ENCODE measurements at regions not wholly inside any gene's neighbourhood (a gene's known extent, or its start where the extent isn't known, plus 50 kb on each side); places are given as distances from the start of the nearest gene placed in this dataset.

DNA sequence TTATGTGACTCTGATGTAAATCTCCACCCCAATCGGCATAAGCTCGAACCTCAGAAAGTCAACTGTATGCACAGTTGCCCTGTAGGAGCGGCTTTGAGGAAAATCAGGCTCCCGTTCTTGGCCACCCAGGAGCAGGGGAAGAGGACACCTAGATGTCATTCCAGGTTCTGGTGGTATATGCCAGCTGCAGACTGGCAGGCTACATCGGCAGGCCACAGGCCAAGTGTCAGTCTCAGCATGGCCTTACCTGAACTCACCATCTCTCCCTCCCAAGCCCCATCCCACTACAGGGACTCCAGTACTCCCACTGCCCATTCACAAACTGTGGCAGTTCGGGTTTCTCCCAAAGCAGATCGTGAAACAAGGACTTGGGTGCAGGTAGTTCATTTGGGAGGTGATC, 428.1 kb downstream of the BCOR start:
- TF ChIP-seq ZNF184 (tag by site-specific recombination; IDR thresholded peaks at IDR 0.05) (no peak), ZNF664 (tag by site-specific recombination; IDR thresholded peaks at IDR 0.05) (no peak), KLF1 (tag by site-specific recombination; IDR thresholded peaks at IDR 0.05) (no peak), PRDM2 (tag by site-specific recombination; IDR thresholded peaks at IDR 0.05; ENCODE audit: borderline replicate concordance) (no peak)
- TF ChIP-seq, protein P1, sequence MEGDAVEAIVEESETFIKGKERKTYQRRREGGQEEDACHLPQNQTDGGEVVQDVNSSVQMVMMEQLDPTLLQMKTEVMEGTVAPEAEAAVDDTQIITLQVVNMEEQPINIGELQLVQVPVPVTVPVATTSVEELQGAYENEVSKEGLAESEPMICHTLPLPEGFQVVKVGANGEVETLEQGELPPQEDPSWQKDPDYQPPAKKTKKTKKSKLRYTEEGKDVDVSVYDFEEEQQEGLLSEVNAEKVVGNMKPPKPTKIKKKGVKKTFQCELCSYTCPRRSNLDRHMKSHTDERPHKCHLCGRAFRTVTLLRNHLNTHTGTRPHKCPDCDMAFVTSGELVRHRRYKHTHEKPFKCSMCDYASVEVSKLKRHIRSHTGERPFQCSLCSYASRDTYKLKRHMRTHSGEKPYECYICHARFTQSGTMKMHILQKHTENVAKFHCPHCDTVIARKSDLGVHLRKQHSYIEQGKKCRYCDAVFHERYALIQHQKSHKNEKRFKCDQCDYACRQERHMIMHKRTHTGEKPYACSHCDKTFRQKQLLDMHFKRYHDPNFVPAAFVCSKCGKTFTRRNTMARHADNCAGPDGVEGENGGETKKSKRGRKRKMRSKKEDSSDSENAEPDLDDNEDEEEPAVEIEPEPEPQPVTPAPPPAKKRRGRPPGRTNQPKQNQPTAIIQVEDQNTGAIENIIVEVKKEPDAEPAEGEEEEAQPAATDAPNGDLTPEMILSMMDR (tag by site-specific recombination; IDR thresholded peaks at IDR 0.05) = no peak
- TF ChIP-seq, protein P2, sequence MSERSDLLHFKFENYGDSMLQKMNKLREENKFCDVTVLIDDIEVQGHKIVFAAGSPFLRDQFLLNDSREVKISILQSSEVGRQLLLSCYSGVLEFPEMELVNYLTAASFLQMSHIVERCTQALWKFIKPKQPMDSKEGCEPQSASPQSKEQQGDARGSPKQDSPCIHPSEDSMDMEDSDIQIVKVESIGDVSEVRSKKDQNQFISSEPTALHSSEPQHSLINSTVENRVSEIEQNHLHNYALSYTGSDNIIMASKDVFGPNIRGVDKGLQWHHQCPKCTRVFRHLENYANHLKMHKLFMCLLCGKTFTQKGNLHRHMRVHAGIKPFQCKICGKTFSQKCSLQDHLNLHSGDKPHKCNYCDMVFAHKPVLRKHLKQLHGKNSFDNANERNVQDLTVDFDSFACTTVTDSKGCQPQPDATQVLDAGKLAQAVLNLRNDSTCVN (tag by site-specific recombination; optimal IDR thresholded peaks at IDR 0.05) = no peak
- TF ChIP-seq, protein P3, sequence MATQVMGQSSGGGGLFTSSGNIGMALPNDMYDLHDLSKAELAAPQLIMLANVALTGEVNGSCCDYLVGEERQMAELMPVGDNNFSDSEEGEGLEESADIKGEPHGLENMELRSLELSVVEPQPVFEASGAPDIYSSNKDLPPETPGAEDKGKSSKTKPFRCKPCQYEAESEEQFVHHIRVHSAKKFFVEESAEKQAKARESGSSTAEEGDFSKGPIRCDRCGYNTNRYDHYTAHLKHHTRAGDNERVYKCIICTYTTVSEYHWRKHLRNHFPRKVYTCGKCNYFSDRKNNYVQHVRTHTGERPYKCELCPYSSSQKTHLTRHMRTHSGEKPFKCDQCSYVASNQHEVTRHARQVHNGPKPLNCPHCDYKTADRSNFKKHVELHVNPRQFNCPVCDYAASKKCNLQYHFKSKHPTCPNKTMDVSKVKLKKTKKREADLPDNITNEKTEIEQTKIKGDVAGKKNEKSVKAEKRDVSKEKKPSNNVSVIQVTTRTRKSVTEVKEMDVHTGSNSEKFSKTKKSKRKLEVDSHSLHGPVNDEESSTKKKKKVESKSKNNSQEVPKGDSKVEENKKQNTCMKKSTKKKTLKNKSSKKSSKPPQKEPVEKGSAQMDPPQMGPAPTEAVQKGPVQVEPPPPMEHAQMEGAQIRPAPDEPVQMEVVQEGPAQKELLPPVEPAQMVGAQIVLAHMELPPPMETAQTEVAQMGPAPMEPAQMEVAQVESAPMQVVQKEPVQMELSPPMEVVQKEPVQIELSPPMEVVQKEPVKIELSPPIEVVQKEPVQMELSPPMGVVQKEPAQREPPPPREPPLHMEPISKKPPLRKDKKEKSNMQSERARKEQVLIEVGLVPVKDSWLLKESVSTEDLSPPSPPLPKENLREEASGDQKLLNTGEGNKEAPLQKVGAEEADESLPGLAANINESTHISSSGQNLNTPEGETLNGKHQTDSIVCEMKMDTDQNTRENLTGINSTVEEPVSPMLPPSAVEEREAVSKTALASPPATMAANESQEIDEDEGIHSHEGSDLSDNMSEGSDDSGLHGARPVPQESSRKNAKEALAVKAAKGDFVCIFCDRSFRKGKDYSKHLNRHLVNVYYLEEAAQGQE (tag by site-specific recombination; IDR thresholded peaks at IDR 0.05) = no peak

Data from HEK293 (cell line).